GM12873 (cell line): ENCODE measurements at regions not wholly inside any gene's neighbourhood (a gene's known extent, or its start where the extent isn't known, plus 50 kb on each side); places are given as distances from the start of the nearest gene placed in this dataset.

Experiments used
- TF ChIP-seq, protein P1 (sequence below): IDR thresholded peaks from 2 replicates; pipeline ENCODE4 v1.5.1; 2012; ENCODE audit warnings: low read depth, mild to moderate bottlenecking, moderate library complexity, low read length, control low read depth; ENCODE audit not compliant: insufficient read depth; ENCODE audit errors: missing control alignments

DNA sequence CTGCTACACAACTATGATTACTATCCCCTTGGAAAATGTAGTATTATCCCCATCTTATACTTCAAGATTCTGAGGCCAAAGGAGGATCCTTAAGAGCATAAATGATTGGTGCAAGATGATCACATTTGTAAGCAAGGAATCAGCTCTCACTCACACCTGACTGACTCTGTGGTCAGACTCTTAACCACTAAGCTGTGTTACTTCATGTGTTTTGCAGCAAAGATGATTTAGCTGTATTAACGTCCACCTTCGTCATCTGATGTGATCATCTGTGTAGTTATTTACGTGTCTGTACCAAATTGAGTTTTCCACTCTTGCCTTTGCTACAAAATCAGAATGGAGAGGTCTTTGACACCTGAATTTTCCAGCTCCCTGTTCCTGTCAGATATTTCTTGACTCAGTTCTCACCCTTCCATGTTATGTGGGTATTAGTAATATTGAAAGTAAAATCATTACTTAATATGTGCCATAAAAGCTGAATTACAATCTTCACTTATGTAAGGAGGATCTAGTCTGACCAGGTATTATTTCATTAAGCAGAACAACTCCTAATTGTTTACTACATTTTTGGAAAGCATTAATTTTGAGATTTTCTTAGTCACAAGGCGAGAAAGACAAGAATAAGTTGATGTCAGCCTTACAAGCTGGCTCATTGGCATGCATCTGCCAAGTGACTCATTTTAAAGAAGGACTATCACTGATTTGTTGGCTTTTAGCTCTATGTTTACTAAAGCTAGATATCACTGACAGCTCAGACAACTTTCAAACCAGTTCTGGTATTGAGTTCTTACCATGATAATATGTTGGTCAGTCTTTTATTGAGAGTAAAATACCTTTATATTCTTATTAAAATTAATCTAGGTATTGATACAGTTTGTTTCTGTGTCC is 1279.8 kb upstream of the PCDH9 start:
- TF ChIP-seq, protein P1, sequence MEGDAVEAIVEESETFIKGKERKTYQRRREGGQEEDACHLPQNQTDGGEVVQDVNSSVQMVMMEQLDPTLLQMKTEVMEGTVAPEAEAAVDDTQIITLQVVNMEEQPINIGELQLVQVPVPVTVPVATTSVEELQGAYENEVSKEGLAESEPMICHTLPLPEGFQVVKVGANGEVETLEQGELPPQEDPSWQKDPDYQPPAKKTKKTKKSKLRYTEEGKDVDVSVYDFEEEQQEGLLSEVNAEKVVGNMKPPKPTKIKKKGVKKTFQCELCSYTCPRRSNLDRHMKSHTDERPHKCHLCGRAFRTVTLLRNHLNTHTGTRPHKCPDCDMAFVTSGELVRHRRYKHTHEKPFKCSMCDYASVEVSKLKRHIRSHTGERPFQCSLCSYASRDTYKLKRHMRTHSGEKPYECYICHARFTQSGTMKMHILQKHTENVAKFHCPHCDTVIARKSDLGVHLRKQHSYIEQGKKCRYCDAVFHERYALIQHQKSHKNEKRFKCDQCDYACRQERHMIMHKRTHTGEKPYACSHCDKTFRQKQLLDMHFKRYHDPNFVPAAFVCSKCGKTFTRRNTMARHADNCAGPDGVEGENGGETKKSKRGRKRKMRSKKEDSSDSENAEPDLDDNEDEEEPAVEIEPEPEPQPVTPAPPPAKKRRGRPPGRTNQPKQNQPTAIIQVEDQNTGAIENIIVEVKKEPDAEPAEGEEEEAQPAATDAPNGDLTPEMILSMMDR: no peak

DNA sequence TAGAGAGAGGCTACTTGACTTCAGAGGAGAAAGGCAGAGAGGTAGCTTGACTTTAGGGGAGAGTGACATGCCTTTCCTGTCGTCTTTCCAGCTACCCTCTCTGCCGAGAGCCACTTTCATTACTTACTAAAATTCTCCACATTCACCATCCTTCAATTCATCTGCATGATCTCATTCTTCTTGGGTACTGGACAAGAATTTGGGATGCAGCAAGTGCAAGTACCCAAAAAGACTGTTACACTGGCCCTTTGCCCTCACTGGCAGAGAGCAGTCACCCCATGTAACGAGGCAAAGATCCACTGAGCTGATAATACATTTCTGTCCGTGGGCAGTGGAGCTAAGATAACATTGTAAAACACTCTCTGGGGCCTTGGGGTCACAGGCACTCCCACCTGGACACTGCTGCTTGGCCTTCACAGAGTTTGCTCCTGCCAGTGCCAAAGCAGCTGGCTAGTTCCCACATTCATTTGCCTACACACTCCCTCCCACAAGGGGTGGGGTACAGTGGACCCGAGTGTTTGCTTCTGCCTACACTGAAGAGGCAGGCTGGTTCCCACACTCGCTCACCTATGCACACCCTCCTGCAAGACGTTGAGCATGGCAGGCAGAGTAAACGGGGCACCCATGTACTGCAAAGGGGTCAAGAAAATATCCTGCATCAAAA is 1276.9 kb upstream of the PCDH9 start:
- TF ChIP-seq, protein P1: no peak

DNA sequence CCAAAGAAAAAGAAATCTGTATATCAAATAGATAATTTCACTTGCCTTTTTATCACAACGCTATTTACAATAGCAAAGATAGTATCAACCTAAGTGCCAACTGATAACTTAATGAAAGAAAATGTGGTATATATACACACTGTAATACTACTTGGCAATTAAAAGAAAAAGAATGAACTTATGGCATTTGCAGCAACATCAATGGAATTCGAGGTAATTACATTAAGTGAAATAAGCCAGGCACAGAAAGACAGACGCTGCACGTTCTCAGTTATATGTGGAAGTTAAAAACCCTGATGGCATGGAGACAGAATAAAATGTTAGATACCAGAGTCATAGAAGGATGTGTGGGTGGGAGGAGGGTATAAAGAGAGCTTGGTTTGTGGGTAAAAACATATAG is 1260.5 kb upstream of the PCDH9 start:
- TF ChIP-seq, protein P1: no peak

DNA sequence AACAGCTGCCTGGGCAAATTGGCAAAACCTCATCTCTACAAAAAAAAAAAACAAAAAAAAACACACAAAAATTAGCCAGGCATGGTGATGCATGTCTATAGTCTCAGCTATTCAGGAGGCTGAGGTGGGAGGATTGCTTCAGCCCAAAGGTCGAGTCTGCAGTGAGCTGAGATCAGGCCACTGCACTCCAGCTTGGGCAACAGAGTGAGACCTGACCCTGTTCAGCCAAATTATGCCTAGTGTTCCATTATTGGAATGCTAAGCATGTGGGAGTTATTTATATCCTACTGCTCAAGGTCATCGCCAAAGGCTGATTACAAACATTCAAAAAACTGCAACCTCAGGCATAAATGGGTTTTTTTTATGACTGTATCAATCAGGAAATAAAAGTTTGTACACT is 1251.0 kb upstream of the PCDH9 start:
- TF ChIP-seq, protein P1: no peak

DNA sequence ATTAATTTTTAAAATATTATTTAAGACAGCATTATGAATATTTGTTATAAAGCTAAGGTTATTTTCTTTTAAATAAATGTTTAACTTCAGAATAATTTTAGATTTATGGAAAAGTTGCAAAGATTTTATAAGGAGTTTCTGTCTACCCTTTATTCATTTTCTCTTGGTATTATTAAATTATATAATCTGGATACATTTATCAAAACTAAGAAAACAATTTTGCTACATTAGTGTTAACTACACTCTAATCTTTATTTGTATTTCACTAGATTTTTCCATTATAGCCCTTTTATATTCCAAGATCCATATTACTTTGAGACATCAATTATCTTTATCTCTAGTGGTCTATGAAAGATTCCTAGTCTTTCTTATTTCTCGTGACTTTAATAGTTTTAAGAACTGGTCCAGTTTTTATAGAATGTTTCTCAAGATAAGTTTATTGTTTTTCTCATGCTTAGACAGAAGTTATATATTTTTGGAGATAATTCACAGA is 1243.7 kb upstream of the PCDH9 start:
- TF ChIP-seq, protein P1: no peak

DNA sequence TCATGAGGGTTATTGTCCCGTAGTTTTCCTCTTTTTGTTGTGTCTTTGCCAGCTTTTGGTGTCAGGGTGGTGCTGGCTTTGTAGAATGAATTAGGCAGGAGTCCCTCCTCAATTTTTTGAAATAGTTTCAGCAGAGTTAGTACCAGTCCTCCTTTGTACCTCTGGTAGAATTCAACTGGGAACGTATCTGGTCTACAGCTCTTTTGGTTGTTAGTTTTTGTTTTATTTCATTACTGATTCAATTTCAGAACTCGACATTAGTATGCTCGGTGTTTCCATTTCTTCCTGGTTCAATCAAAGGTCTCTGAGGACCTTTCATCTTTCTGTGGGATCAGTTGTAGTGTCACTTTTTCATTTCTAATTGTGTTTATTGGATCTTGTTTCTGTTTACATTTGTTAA is 1237.0 kb upstream of the PCDH9 start:
- TF ChIP-seq, protein P1: no peak

DNA sequence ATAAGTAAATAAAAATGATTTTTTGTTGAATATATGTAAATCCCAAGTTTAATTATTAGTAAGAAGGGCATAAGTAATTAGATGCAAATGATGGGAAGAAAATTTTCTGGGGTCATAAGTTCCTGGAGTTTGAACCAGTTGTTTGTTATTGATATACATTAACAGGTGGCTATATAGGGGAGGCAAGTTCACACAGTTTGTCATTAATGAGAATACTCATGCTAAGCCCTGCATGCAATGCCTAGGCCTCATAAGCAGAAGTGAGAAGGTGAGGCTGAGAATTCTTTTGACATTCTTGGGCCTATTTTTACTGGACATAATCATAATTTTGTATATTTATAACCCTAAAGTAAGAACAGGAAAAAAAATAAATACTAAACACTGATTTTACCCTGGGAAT is 1210.7 kb upstream of the PCDH9 start:
- TF ChIP-seq, protein P1: no peak
